Esophagus squamous epithelium (tissue), 5 donors: ENCODE measurements at regions not wholly inside any gene's neighbourhood (a gene's known extent, or its start where the extent isn't known, plus 50 kb on each side); places are given as distances from the start of the nearest gene placed in this dataset.

Experiments used
- DNase-seq: peaks from one replicate; lab custom pipeline; 2025; lab: John Stamatoyannopoulos, UW
- H3K27ac ChIP-seq, 4 donors: fragments of 200-600 bp; sonication (generic); one replicate each; pipeline ENCODE4 v1.5.1; 2016 to 2019; ENCODE audit warnings: mild to moderate bottlenecking in 1 of 4
- H3K27me3 ChIP-seq, 4 donors: fragments of 200-600 bp; sonication (generic); 1 replicate in 3 of 4; 2 replicates in 1 of 4; pipeline versions ENCODE4 v1.5.1 to v1.6.0; 2017 to 2021; ENCODE audit warnings: antibody characterized with exemption in 1 of 4
- H3K36me3 ChIP-seq, 3 donors: fragments of 200-600 bp; sonication (generic); one replicate each; pipeline ENCODE4 v1.5.1; 2016 to 2019
- H3K4me1 ChIP-seq, 3 donors: fragments of 200-600 bp; sonication (generic); one replicate each; pipeline ENCODE4 v1.5.1; 2017 to 2019
- H3K4me3 ChIP-seq, 4 donors: fragments of 200-600 bp; sonication (generic); 1 replicate in 3 of 4; 2 replicates in 1 of 4; pipeline ENCODE4 v1.5.1; 2016 to 2019; ENCODE audit warnings: mild to moderate bottlenecking in 2 of 4, moderate library complexity in 1 of 4
- H3K9me3 ChIP-seq, 3 donors: fragments of 200-600 bp; sonication (generic); one replicate each; pipeline ENCODE4 v1.5.1; 2016 to 2019
- POLR2A ChIP-seq, 4 donors: fragments of 450-650 bp; IDR thresholded peaks; one replicate each; pipeline ENCODE4 v1.6.1; 2017; ENCODE audit warnings: antibody characterized with exemption in 4 of 4, mild to moderate bottlenecking in 4 of 4, moderate library complexity in 3 of 4
- WGBS, 2 donors: methylation state at CpG; one replicate each; pipeline ENCODE4 v1.1.5; 2018; 5-methylcytosine and 5-hydroxymethylcytosine counted together
- intact Hi-C: fragments of 100-400 bp; cut with DNase I; formaldehyde crosslinking; loops from one replicate; pipeline ENCODE4 v1.15.0; 2022
- TF ChIP-seq, protein P1 (sequence below), 6 experiments: fragments of 450-650 bp in 4 of 6; fragments of 200-600 bp in 2 of 6; sonication (generic) in 2 of 6; IDR thresholded peaks; one replicate each; pipeline ENCODE4 v1.5.1; 2016 to 2019; ENCODE audit warnings: antibody characterized with exemption in 6 of 6, mild to moderate bottlenecking in 4 of 6, moderate library complexity in 4 of 6
- donor health status: DM: yes; HTN: yes; CAD: no.

DNA sequence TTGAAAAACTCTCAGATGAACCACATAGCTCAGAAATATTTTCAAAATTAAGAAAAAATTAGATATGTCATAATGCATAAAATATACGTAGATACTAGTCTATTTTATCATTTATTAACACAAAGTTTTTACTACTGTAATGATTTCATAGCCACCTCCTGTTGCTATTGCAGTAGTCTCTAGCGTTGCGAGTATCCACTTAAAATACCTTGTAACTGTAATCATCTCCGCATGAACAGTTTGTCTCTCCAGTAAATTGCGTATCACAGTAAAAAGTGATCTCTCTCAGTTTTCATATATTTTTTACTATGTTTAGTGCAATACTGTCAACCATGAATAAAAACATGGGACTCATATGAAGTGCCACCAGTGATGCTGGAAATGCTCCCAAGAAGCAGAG is 417.9 kb upstream of the ZNF462 start:
- Histone ChIP-seq H3K4me1 (no peaks in the 10 kb centered on the region), H3K36me3 (no peaks in the 10 kb centered on the region), H3K9me3 (no peaks in the 10 kb centered on the region), H3K27me3 (no peaks in the 10 kb centered on the region), H3K4me3 (no peak overlapping the region), H3K27ac (no peak overlapping the region)
- WGBS, 2 donors, result 95 to 96% methylated on average over 5 of the region's 5 CpGs
- no peak for TF ChIP-seq POLR2A (IDR thresholded peaks at IDR 0.05)
- TF ChIP-seq, protein P1, sequence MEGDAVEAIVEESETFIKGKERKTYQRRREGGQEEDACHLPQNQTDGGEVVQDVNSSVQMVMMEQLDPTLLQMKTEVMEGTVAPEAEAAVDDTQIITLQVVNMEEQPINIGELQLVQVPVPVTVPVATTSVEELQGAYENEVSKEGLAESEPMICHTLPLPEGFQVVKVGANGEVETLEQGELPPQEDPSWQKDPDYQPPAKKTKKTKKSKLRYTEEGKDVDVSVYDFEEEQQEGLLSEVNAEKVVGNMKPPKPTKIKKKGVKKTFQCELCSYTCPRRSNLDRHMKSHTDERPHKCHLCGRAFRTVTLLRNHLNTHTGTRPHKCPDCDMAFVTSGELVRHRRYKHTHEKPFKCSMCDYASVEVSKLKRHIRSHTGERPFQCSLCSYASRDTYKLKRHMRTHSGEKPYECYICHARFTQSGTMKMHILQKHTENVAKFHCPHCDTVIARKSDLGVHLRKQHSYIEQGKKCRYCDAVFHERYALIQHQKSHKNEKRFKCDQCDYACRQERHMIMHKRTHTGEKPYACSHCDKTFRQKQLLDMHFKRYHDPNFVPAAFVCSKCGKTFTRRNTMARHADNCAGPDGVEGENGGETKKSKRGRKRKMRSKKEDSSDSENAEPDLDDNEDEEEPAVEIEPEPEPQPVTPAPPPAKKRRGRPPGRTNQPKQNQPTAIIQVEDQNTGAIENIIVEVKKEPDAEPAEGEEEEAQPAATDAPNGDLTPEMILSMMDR (IDR thresholded peaks at IDR 0.05), result no peak
- no peak for DNase-seq
- intact Hi-C loops, result no loop called here

DNA sequence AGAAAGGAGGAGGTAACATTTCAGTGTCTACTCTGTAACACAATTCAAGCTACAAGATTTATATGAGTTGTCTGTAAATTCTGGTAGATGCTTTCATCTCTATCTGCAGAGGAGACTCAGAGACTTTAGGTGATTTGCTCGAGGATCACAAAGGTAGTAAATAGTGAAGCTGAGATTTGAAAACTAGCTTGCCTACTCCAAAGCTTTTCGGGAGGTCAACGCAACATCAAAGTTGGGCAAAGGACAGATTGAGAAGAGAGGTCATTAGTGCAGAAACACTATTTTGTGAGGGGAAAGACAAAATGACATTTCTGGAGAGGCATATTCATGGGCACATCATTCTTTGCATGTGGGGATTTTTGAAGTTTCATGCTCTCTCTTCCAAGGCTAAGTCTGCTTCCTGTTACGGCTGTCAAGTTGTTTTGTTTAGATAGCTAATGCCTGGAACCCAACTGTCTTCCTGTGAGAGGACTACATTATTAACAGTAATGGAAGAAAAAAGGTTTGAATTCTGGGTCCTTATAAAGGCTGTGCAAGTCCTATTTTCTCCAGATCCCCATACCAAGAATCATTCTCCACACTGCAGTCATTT is 413.5 kb upstream of the ZNF462 start:
- TF ChIP-seq, protein P1 (IDR thresholded peaks at IDR 0.05), result no peak
- no peak for TF ChIP-seq POLR2A (IDR thresholded peaks at IDR 0.05)
- H3K27ac ChIP-seq, result no peak overlapping the region
- WGBS, 2 donors, result 71 to 72% methylated on average over 4 of the region's 4 CpGs
- no peak overlapping the region for H3K4me3 ChIP-seq
- H3K36me3 ChIP-seq, result no peaks in the 10 kb centered on the region
- DNase-seq, result no peak
- no peaks in the 10 kb centered on the region for H3K9me3 ChIP-seq
- no peaks in the 10 kb centered on the region for H3K4me1 ChIP-seq
- intact Hi-C loops, result no loop called here
- no peaks in the 10 kb centered on the region for H3K27me3 ChIP-seq

DNA sequence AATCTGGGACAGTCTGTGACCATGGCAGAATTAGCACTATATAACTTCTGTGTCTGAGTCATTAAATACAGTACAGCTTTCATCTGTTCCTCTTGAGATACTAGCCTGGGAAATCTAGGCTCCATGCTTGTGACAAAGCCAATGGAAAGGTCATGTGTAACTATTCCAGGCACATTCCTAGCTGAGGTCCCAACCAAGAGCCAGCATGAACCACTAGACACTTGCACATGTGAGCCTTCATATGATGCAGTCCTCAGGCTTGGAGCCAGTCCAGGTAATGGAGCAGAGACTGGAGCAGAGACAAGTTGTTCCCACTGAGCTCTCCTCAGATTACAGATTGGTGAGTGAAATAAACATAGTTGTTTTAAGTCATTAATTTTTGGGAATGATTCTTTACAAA is 412.4 kb upstream of the ZNF462 start:
- Histone ChIP-seq H3K27ac (no peak overlapping the region), H3K27me3 (no peaks in the 10 kb centered on the region), H3K4me3 (no peak overlapping the region), H3K36me3 (no peaks in the 10 kb centered on the region), H3K4me1 (no peaks in the 10 kb centered on the region), H3K9me3 (no peaks in the 10 kb centered on the region)
- DNase-seq, result no peak
- TF ChIP-seq POLR2A (IDR thresholded peaks at IDR 0.05), result no peak
- TF ChIP-seq, protein P1 (IDR thresholded peaks at IDR 0.05), result no peak
- intact Hi-C loops, result no loop called here

DNA sequence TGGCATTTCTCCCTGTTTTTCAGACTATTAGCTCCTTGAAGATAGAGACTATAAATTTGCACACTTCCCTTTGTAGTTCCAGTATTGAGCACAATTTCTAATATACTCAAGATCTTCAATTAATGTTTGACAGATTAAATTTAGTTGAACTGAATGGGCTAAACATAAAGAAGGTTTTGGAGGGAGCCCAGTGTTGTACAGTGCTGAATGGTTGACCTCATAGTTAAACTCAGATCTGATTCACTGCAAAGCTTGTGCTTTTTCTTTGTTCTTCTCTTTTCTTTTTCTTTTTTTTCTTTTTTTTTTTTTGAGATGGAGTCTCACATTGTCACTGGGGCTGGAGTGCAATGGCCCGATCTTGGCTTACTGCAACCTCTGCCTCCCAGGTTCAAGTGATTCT is 411.7 kb upstream of the ZNF462 start:
- TF ChIP-seq, protein P1 (IDR thresholded peaks at IDR 0.05), result no peak
- no peak for TF ChIP-seq POLR2A (IDR thresholded peaks at IDR 0.05)
- Histone ChIP-seq H3K36me3 (no peaks in the 10 kb centered on the region), H3K4me1 (no peaks in the 10 kb centered on the region), H3K9me3 (no peaks in the 10 kb centered on the region), H3K27me3 (no peaks in the 10 kb centered on the region), H3K27ac (no peak overlapping the region), H3K4me3 (no peak overlapping the region)
- intact Hi-C loops, result no loop called here
- DNase-seq, result no peak
- 43 to 75% methylated on average over 1 of the region's 1 CpG for WGBS, 2 donors

DNA sequence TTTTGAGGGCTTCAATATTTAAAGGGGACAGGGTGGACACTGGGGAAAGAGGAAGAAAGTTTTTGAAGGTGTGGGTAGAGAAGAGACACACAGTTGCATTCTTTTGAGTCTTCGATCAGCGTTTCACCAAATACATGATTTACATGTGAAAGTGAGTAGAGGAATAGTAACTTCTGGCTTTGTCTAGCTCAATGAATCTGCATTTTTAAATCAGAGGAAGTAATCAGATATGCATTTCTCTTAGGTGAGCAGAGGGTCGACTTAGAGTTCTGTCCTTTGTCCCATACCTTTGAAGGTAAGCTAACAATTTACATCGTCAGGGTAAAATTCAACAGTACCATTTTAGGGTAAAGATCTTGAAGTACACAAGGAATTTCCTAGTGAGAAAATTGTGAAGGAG is 406.4 kb upstream of the ZNF462 start:
- 74 to 78% methylated on average over 4 of the region's 4 CpGs for WGBS, 2 donors
- Histone ChIP-seq H3K27ac (no peak overlapping the region), H3K36me3 (no peaks in the 10 kb centered on the region), H3K9me3 (no peaks in the 10 kb centered on the region), H3K4me1 (no peaks in the 10 kb centered on the region), H3K27me3 (no peaks in the 10 kb centered on the region), H3K4me3 (no peak overlapping the region)
- intact Hi-C loops, result no loop called here
- DNase-seq, result no peak
- TF ChIP-seq, protein P1 (IDR thresholded peaks at IDR 0.05), result no peak
- no peak for TF ChIP-seq POLR2A (IDR thresholded peaks at IDR 0.05)
